ENCODE measurements at regions not wholly inside any gene's neighbourhood (a gene's known extent, or its start where the extent isn't known, plus 50 kb on each side); places are given as distances from the start of the nearest gene placed in this dataset.
"Not testable (repeated sequence)": the region's sequence is repeated elsewhere in the genome, so short reads cannot be mapped to it uniquely, and the experiment has no call there.

GRCh38 chr1:105137543-105138457 is 1388.1 kb downstream of the AMY1C start:
- no peak for DNase-seq (ENCODE audit: low spot score)

- no peak for DNase-seq (ENCODE audit: low spot score)
Measured at GRCh38 chr1:105138458-105138893, 1388.8 kb downstream of the AMY1C start.

GRCh38 chr1:105172788-105173187 is 1423.1 kb downstream of the AMY1C start:
- DNase-seq (ENCODE audit: low spot score) = no peak

GRCh38 chr1:105180789-105181188 is 1431.1 kb downstream of the AMY1C start:
- no peak for DNase-seq (ENCODE audit: low spot score)

GRCh38 chr1:105204836-105205371 is 1455.2 kb downstream of the AMY1C start:
- DNase-seq (ENCODE audit: low spot score) = no peak

GRCh38 chr1:105208581-105208980 is 1458.9 kb downstream of the AMY1C start:
- no peak for DNase-seq (ENCODE audit: low spot score)

GRCh38 chr1:105210747-105211146 is 1461.0 kb downstream of the AMY1C start:
- no peak for DNase-seq (ENCODE audit: low spot score)

GRCh38 chr1:105231378-105231777 is 1481.7 kb downstream of the AMY1C start:
- DNase-seq (ENCODE audit: low spot score) = no peak

GRCh38 chr1:105243411-105243810 is 1493.7 kb downstream of the AMY1C start:
- no peak for DNase-seq (ENCODE audit: low spot score)

GRCh38 chr1:105243969-105244368 is 1494.3 kb downstream of the AMY1C start:
- DNase-seq (ENCODE audit: low spot score) = no peak

- DNase-seq (ENCODE audit: low spot score) = no peak
Measured at GRCh38 chr1:105254906-105255305, 1505.2 kb downstream of the AMY1C start.

GRCh38 chr1:105260001-105260400 is 1510.3 kb downstream of the AMY1C start:
- no peak for DNase-seq (ENCODE audit: low spot score)

- no peak for DNase-seq (ENCODE audit: low spot score)
Measured at GRCh38 chr1:105270966-105271365, 1521.3 kb downstream of the AMY1C start.

- DNase-seq (ENCODE audit: low spot score) = not testable (repeated sequence)
Measured at GRCh38 chr1:105272376-105272775, 1522.7 kb downstream of the AMY1C start.

GRCh38 chr1:105294838-105295237 is 1545.1 kb downstream of the AMY1C start:
- DNase-seq (ENCODE audit: low spot score) = no peak

- no peak for DNase-seq (ENCODE audit: low spot score)
Measured at GRCh38 chr1:105310063-105310462, 1560.4 kb downstream of the AMY1C start.

- no peak for DNase-seq (ENCODE audit: low spot score)
Measured at GRCh38 chr1:105317976-105318375, 1568.3 kb downstream of the AMY1C start.

- DNase-seq (ENCODE audit: low spot score) = no peak
Measured at GRCh38 chr1:105326886-105327285, 1577.2 kb downstream of the AMY1C start.

GRCh38 chr1:105337420-105337819 is 1587.7 kb downstream of the AMY1C start:
- DNase-seq (ENCODE audit: low spot score) = no peak

GRCh38 chr1:105343317-105343716 is 1593.6 kb downstream of the AMY1C start:
- DNase-seq (ENCODE audit: low spot score) = no peak

GRCh38 chr1:105359457-105359856 is 1609.8 kb downstream of the AMY1C start:
- no peak for DNase-seq (ENCODE audit: low spot score)

- DNase-seq (ENCODE audit: low spot score) = no peak
Measured at GRCh38 chr1:105362438-105362837, 1612.7 kb downstream of the AMY1C start.

- no peak for DNase-seq (ENCODE audit: low spot score)
Measured at GRCh38 chr1:105368446-105368845, 1618.7 kb downstream of the AMY1C start.

GRCh38 chr1:105373681-105374080 is 1624.0 kb downstream of the AMY1C start:
- no peak for DNase-seq (ENCODE audit: low spot score)
